ENCODE measurements at regions not wholly inside any gene's neighbourhood (a gene's known extent, or its start where the extent isn't known, plus 50 kb on each side); places are given as distances from the start of the nearest gene placed in this dataset.

- TF ChIP-seq CTCF (conservative IDR thresholded peaks at IDR 0.05) (no peak), ZFX (IDR thresholded peaks at IDR 0.05) (no peak)
These were observed 78.7 kb upstream of the SEPTIN5 start for GRCh38 chr22:19635644-19636043.

All from C4-2B (cell line).